HCT116 (cell line): ENCODE measurements at regions not wholly inside any gene's neighbourhood (a gene's known extent, or its start where the extent isn't known, plus 50 kb on each side); places are given as distances from the start of the nearest gene placed in this dataset.

Experiments used
- ATAC-seq: fragments of 200-7000 bp; cut with Tn5 transposase; 2 replicates; pipeline ENCODE4 v1.9.1; 2020; ENCODE audit warnings: mild to moderate bottlenecking, moderate library complexity
- BruUV-seq: library from RNA; stranded (reverse); fragments of 400-500 nt; replicated peaks from 2 replicates; lab custom pipeline; 2021; lab: Mats Ljungman, UMichigan
- CTCF ChIA-PET: fragments of 300-600 bp; sonication (Branson Sonifier 250); formaldehyde crosslinking; loops from one replicate; lab custom pipeline; 2021; ENCODE audit warnings: antibody characterized with exemption; lab: Charles Lee
- POLR2A ChIA-PET: fragments of 300-600, 350-600 bp; sonication (Branson Sonifier 250); formaldehyde crosslinking; loops from one replicate; lab custom pipeline; 2021; ENCODE audit warnings: antibody characterized with exemption; lab: Charles Lee
- RAD21 ChIA-PET, 2 experiments: fragments of 300-600 bp; sonication (Branson Sonifier 250); formaldehyde crosslinking; loops; one replicate each; lab custom pipeline; 2023; ENCODE audit warnings: low total read pairs in 2 of 2; ENCODE audit not compliant: uncharacterized antibody in 2 of 2, unreplicated experiment in 2 of 2, low non-redundant PET in 1 of 2; lab: Charles Lee
- DNase-seq: peaks from one replicate; pipeline ENCODE4 v3.0.0-alpha.2; 2010; ENCODE audit warnings: low read depth, low spot score
- H2AFZ ChIP-seq: fragments of 200-600 bp; shearing (Covaris generic), sonication (generic); 2 replicates; pipeline ENCODE4 v1.6.1; 2017; ENCODE audit warnings: low read depth, mixed run types, mixed read lengths, antibody characterized with exemption, low read length; ENCODE audit not compliant: poor library complexity, severe bottlenecking
- H3K27ac ChIP-seq: 2 replicates; pipeline ENCODE4 v1.5.1; 2012; ENCODE audit warnings: low read depth, low read length
- H3K27me3 ChIP-seq: fragments of 200-600 bp; sonication (generic); 2 replicates; pipeline ENCODE4 v1.6.1; 2016; ENCODE audit warnings: mixed run types, low read length, mixed read lengths; ENCODE audit not compliant: insufficient read depth
- H3K36me3 ChIP-seq, 2 experiments: fragments of 200-500 bp in 1 of 2; fragments of 200-600 bp in 1 of 2; sonication (Bioruptor generic) in 1 of 2; sonication (generic) in 1 of 2; 2 replicates each; pipeline versions ENCODE4 v1.5.1 to v1.6.1; 2014 to 2016; ENCODE audit warnings: low read length in 2 of 2, inconsistent platforms in 1 of 2, mixed read lengths in 1 of 2, mixed run types in 1 of 2; ENCODE audit not compliant: insufficient read depth in 2 of 2, control insufficient read depth in 1 of 2
- H3K4me1 ChIP-seq, 2 experiments: fragments of 200-600 bp in 1 of 2; sonication (generic) in 1 of 2; 2 replicates each; pipeline versions ENCODE4 v1.5.1 to v1.6.1; 2012 to 2017; ENCODE audit warnings: low read length in 2 of 2, inconsistent platforms in 1 of 2, mild to moderate bottlenecking in 1 of 2, mixed read lengths in 1 of 2, mixed run types in 1 of 2, moderate library complexity in 1 of 2; ENCODE audit not compliant: insufficient read depth in 2 of 2, control insufficient read depth in 1 of 2
- H3K4me2 ChIP-seq: fragments of 200-600 bp; sonication (generic); 2 replicates; pipeline ENCODE4 v1.6.1; 2017; ENCODE audit warnings: mixed run types, low read length, mixed read lengths
- H3K4me3 ChIP-seq, 2 experiments: fragments of 200-600 bp in 1 of 2; sonication (generic) in 1 of 2; replicated peaks in 1 of 2; 2 replicates each; pipeline ENCODE4 v1.5.1; 2011 to 2016; ENCODE audit warnings: low read length in 2 of 2, control low read depth in 1 of 2, low read depth in 1 of 2, mild to moderate bottlenecking in 1 of 2, mixed read lengths in 1 of 2, mixed run types in 1 of 2
- H3K79me2 ChIP-seq: fragments of 200-600 bp; sonication (generic); 2 replicates; pipeline ENCODE4 v1.6.1; 2017; ENCODE audit warnings: mild to moderate bottlenecking, mixed run types, low read length, moderate library complexity, mixed read lengths; ENCODE audit not compliant: insufficient read depth
- H3K9ac ChIP-seq: fragments of 200-600 bp; sonication (generic); 2 replicates; pipeline ENCODE4 v1.6.1; 2016; ENCODE audit warnings: low read length, mixed read lengths
- H3K9me2 ChIP-seq: fragments of 200-600 bp; sonication (generic), shearing (Covaris generic); 2 replicates; pipeline ENCODE4 v1.6.1; 2017; ENCODE audit warnings: mixed run types, mild to moderate bottlenecking, moderate library complexity; ENCODE audit not compliant: insufficient read depth
- H3K9me3 ChIP-seq, 2 experiments: fragments of 200-500 bp in 1 of 2; fragments of 200-600 bp in 1 of 2; sonication (Bioruptor generic) in 1 of 2; sonication (generic) in 1 of 2; 2 replicates each; pipeline ENCODE4 v1.6.1; 2014 to 2017; ENCODE audit warnings: low read length in 2 of 2, mixed read lengths in 2 of 2, inconsistent platforms in 1 of 2, low read depth in 1 of 2, mild to moderate bottlenecking in 1 of 2, mixed run types in 1 of 2, moderate library complexity in 1 of 2; ENCODE audit not compliant: control insufficient read depth in 1 of 2, insufficient read depth in 1 of 2
- H4K20me1 ChIP-seq: fragments of 200-600 bp; sonication (generic), shearing (Covaris generic); 2 replicates; pipeline ENCODE4 v1.6.1; 2017; ENCODE audit warnings: mixed run types, mild to moderate bottlenecking, moderate library complexity; ENCODE audit not compliant: insufficient read depth
- CEBPB ChIP-seq: IDR thresholded peaks from 2 replicates; pipeline ENCODE4 v1.6.1; 2012; ENCODE audit warnings: low read depth
- EGR1 ChIP-seq: IDR thresholded peaks from 2 replicates; pipeline ENCODE4 v1.6.1; 2012; ENCODE audit warnings: low read depth
- ELF1 ChIP-seq: IDR thresholded peaks from 2 replicates; pipeline ENCODE4 v1.6.1; 2012; ENCODE audit warnings: low read depth, borderline replicate concordance
- POLR2A ChIP-seq: IDR thresholded peaks from 2 replicates; pipeline ENCODE4 v1.7.0; 2011; ENCODE audit warnings: borderline replicate concordance; ENCODE audit not compliant: insufficient read depth, insufficient read length; ENCODE audit errors: extremely low read depth
- POLR2AphosphoS5 ChIP-seq: IDR thresholded peaks from 2 replicates; pipeline ENCODE4 v1.6.1; 2011; ENCODE audit warnings: mild to moderate bottlenecking, low read depth, low read length, moderate library complexity
- SP1 ChIP-seq: IDR thresholded peaks from 2 replicates; pipeline ENCODE4 v1.6.1; 2012; ENCODE audit warnings: low read depth
- SRF ChIP-seq: IDR thresholded peaks from 2 replicates; pipeline ENCODE4 v1.6.1; 2012; ENCODE audit warnings: low read depth
- YY1 ChIP-seq: IDR thresholded peaks from 2 replicates; pipeline ENCODE4 v1.6.1; 2011; ENCODE audit warnings: low read length, low read depth, moderate library complexity, mild to moderate bottlenecking; ENCODE audit not compliant: insufficient replicate concordance; ENCODE audit errors: extremely low read depth
- ZFX ChIP-seq: fragments of 450-650 bp; IDR thresholded peaks from 2 replicates; pipeline ENCODE4 v1.6.1; 2017
- intact Hi-C: fragments of 100-400 bp; cut with micrococcal nuclease; formaldehyde crosslinking; loops from 2 replicates; pipeline ENCODE4 v1.10.0; 2022
- TF ChIP-seq, protein P1 (sequence below): IDR thresholded peaks from 2 replicates; pipeline ENCODE4 v1.6.1; 2012; ENCODE audit warnings: low read depth
- TF ChIP-seq, protein P2 (sequence below): IDR thresholded peaks from 2 replicates; pipeline ENCODE4 v1.6.1; 2012

DNA sequence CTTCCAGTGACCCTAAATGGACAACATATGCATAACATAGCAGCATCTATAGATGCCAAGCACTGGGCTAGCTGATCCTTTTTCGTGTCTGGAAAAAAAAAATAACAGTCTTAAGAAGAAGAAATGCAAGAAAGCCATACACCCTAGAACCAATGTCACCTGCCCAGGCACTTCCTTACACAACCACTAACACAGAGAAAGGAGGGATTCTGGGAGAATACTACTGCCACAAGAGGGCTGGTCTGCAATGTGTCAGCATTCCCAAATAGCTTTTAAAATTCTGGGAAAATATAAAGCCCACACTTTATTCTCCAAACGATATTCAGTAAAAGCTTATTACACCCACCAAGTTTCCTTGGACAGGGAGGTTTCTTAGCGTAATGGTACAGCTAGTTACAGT, 271.2 kb downstream of the TBL1XR1 start:
- intact Hi-C loops, result no loop called here
- TF ChIP-seq, protein P1, sequence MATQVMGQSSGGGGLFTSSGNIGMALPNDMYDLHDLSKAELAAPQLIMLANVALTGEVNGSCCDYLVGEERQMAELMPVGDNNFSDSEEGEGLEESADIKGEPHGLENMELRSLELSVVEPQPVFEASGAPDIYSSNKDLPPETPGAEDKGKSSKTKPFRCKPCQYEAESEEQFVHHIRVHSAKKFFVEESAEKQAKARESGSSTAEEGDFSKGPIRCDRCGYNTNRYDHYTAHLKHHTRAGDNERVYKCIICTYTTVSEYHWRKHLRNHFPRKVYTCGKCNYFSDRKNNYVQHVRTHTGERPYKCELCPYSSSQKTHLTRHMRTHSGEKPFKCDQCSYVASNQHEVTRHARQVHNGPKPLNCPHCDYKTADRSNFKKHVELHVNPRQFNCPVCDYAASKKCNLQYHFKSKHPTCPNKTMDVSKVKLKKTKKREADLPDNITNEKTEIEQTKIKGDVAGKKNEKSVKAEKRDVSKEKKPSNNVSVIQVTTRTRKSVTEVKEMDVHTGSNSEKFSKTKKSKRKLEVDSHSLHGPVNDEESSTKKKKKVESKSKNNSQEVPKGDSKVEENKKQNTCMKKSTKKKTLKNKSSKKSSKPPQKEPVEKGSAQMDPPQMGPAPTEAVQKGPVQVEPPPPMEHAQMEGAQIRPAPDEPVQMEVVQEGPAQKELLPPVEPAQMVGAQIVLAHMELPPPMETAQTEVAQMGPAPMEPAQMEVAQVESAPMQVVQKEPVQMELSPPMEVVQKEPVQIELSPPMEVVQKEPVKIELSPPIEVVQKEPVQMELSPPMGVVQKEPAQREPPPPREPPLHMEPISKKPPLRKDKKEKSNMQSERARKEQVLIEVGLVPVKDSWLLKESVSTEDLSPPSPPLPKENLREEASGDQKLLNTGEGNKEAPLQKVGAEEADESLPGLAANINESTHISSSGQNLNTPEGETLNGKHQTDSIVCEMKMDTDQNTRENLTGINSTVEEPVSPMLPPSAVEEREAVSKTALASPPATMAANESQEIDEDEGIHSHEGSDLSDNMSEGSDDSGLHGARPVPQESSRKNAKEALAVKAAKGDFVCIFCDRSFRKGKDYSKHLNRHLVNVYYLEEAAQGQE, result no peak
- TF ChIP-seq SRF, result no peak
- no peak overlapping the region for H3K4me2 ChIP-seq
- H3K36me3 ChIP-seq, result no peaks in the 10 kb centered on the region
- H3K27me3 ChIP-seq, result no peaks in the 10 kb centered on the region
- no peaks in the 10 kb centered on the region for H3K9me3 ChIP-seq
- no peaks in the 10 kb centered on the region for H3K79me2 ChIP-seq
- no TSS peak for BruUV-seq
- no peak overlapping the region for H3K4me3 ChIP-seq
- H3K27ac ChIP-seq, result no peak overlapping the region
- H3K9me2 ChIP-seq, result no peaks in the 10 kb centered on the region
- no peak for DNase-seq
- H4K20me1 ChIP-seq, result no peaks in the 10 kb centered on the region
- ChIA-PET POLR2A (no interaction called here), RAD21 (no interaction called here), CTCF (interaction anchor here (1.0 kb wide), 2 partner anchors 410 to 411 kb away, joined by 3 read pairs; no protein-coding TSS in a partner anchor)
- no peak overlapping the region for H2AFZ ChIP-seq
- H3K4me1 ChIP-seq, result no peaks in the 10 kb centered on the region
- no peak overlapping the region for H3K9ac ChIP-seq
- peak; percentile 62; the same call in 1 of the 2 replicates for ATAC-seq

DNA sequence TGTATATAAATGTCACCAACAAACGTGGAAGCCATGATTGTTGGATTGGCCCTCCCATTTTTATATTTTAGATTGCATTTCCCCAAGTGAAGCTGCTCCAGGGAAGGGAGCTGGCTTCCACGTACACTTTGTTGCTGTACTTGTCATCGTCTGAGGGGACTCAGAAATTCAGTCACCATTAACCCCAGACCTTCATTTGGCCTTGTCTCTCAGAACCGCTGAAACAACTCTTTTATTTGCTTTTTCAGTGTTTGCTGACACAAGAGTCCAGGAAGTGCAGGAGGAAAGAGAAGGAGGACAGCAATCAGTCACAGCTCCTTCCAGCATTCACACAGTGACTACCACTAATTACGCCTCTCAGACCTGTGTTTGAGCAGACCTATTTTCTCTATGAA, 276.5 kb downstream of the TBL1XR1 start:
- Histone ChIP-seq H2AFZ (no peak overlapping the region), H3K79me2 (no peaks in the 10 kb centered on the region), H3K27ac (no peak overlapping the region), H3K9me3 (no peaks in the 10 kb centered on the region), H3K4me1 (peaks cover 19 to 27% of the 10 kb centered on the region in 2 experiments), H3K9me2 (no peaks in the 10 kb centered on the region), H3K36me3 (no peaks in the 10 kb centered on the region), H4K20me1 (no peaks in the 10 kb centered on the region), H3K27me3 (no peaks in the 10 kb centered on the region), H3K4me3 (no peak overlapping the region), H3K4me2 (no peak overlapping the region), H3K9ac (no peak overlapping the region)
- ChIA-PET RAD21 (no interaction called here), POLR2A (no interaction called here), CTCF (no interaction called here)
- BruUV-seq, result no TSS peak
- DNase-seq (no peak), ATAC-seq (no peak)
- intact Hi-C loops, result no loop called here
- TF ChIP-seq POLR2A, result no peak
- TF ChIP-seq, protein P2, sequence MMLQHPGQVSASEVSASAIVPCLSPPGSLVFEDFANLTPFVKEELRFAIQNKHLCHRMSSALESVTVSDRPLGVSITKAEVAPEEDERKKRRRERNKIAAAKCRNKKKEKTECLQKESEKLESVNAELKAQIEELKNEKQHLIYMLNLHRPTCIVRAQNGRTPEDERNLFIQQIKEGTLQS, result no peak
- no peak for TF ChIP-seq YY1
- no peak for TF ChIP-seq SP1
- TF ChIP-seq POLR2AphosphoS5, result no peak
- no peak for TF ChIP-seq EGR1
- TF ChIP-seq CEBPB, result no peak
- TF ChIP-seq ZFX, result no peak
- TF ChIP-seq ELF1, result no peak
